H1 (cell line): ENCODE measurements at regions not wholly inside any gene's neighbourhood (a gene's known extent, or its start where the extent isn't known, plus 50 kb on each side); places are given as distances from the start of the nearest gene placed in this dataset.

ENCODE experiments used
- CTCF ChIA-PET: fragments of 300-600 bp; sonication (Branson Sonifier 250); formaldehyde crosslinking; loops from one replicate; lab custom pipeline; 2021; ENCODE audit not compliant: partially characterized antibody; lab: Charles Lee
- POLR2A ChIA-PET: fragments of 300-600 bp; sonication (Branson Sonifier 250); formaldehyde crosslinking; loops from one replicate; lab custom pipeline; 2021; ENCODE audit warnings: inconsistent platforms; ENCODE audit not compliant: partially characterized antibody; lab: Charles Lee
- DNase-seq, 2 experiments: peaks; one replicate each; pipeline versions ENCODE4 v3.0.0 to v3.0.0-alpha.2; 2010 to 2022; ENCODE audit warnings: low spot score in 2 of 2, low read depth in 1 of 2, mixed read lengths in 1 of 2
- FAIRE-seq: peaks from 2 replicates; lab custom pipeline; 2011; peaks lifted over from hg19 to GRCh38; lab: Jason Lieb, UNC
- H2AFZ ChIP-seq: 2 replicates; pipeline ENCODE4 v1.8.1; 2012; ENCODE audit warnings: low read length, inconsistent platforms
- H2AK5ac ChIP-seq: 2 replicates; pipeline ENCODE4 v1.6.1; 2013; ENCODE audit warnings: low read depth, low read length
- H2BK120ac ChIP-seq: replicated peaks from 2 replicates; pipeline ENCODE3; 2013; ENCODE audit warnings: low read depth, low read length, inconsistent platforms
- H2BK12ac ChIP-seq: 2 replicates; pipeline ENCODE4 v1.6.1; 2013; ENCODE audit warnings: low read depth, low read length
- H2BK15ac ChIP-seq: 2 replicates; pipeline ENCODE4 v1.6.1; 2013; ENCODE audit warnings: low read length
- H2BK20ac ChIP-seq: 2 replicates; pipeline ENCODE4 v1.6.1; 2013; ENCODE audit warnings: low read length
- H2BK5ac ChIP-seq: 2 replicates; pipeline ENCODE4 v1.6.1; 2013; ENCODE audit warnings: low read depth, low read length
- H3K14ac ChIP-seq: 2 replicates; pipeline ENCODE4 v1.6.1; 2013; ENCODE audit warnings: inconsistent platforms; ENCODE audit not compliant: insufficient read length
- H3K18ac ChIP-seq: 2 replicates; pipeline ENCODE4 v1.6.1; 2013; ENCODE audit warnings: low read length; ENCODE audit errors: extremely low read depth
- H3K23ac ChIP-seq: 2 replicates; pipeline ENCODE4 v1.6.1; 2013; ENCODE audit warnings: inconsistent platforms; ENCODE audit not compliant: insufficient read length
- H3K23me2 ChIP-seq: 2 replicates; pipeline ENCODE4 v1.6.1; 2013; ENCODE audit warnings: low read depth, low read length
- H3K27ac ChIP-seq: 2 replicates; pipeline ENCODE4 v1.6.1; 2011; ENCODE audit warnings: low read depth, low read length, inconsistent platforms
- H3K27me3 ChIP-seq, 4 experiments: replicated peaks in 1 of 4; 1 replicate in 1 of 4; 2 replicates in 3 of 4; pipeline versions ENCODE4 v1.6.1 to v1.8.1; 2011 to 2013; ENCODE audit warnings: low read length in 3 of 4, mild to moderate bottlenecking in 3 of 4, inconsistent platforms in 2 of 4, mixed read lengths in 2 of 4, moderate library complexity in 1 of 4; ENCODE audit not compliant: control insufficient read depth in 3 of 4, insufficient read depth in 3 of 4; ENCODE audit errors: extremely low read depth in 1 of 4
- H3K36me3 ChIP-seq, 4 experiments: 2 replicates each; pipeline versions ENCODE4 v1.6.1 to v1.8.1; 2011 to 2013; ENCODE audit warnings: mild to moderate bottlenecking in 4 of 4, low read length in 3 of 4, moderate library complexity in 2 of 4, control low read depth in 1 of 4, inconsistent platforms in 1 of 4; ENCODE audit not compliant: insufficient read depth in 4 of 4, control insufficient read depth in 2 of 4
- H3K4ac ChIP-seq: replicated peaks from 2 replicates; pipeline ENCODE3; 2013; ENCODE audit warnings: low read length, low read depth, mixed read lengths, inconsistent platforms; ENCODE audit not compliant: insufficient read length
- H3K4me1 ChIP-seq, 4 experiments: replicated peaks in 1 of 4; 1 replicate in 1 of 4; 2 replicates in 3 of 4; pipeline versions ENCODE4 v1.6.1 to v1.8.1; 2011 to 2013; ENCODE audit warnings: low read length in 3 of 4, inconsistent platforms in 2 of 4, mixed read lengths in 1 of 4; ENCODE audit not compliant: insufficient read depth in 4 of 4, control insufficient read depth in 3 of 4
- H3K4me2 ChIP-seq, 2 experiments: 2 replicates each; pipeline versions ENCODE4 v1.6.1 to v1.8.1; 2011 to 2013; ENCODE audit warnings: low read depth in 2 of 2, low read length in 2 of 2, control low read depth in 1 of 2, inconsistent platforms in 1 of 2, mild to moderate bottlenecking in 1 of 2; ENCODE audit not compliant: insufficient read depth in 1 of 2
- H3K4me3 ChIP-seq, 4 experiments: fragments of 200-600, 300-600 bp in 1 of 4; sonication (generic), shearing (Covaris generic), sonication (Bioruptor Twin) in 1 of 4; 2 replicates each; pipeline versions ENCODE4 v1.5.1 to v1.8.1; 2011 to 2016; ENCODE audit warnings: low read length in 4 of 4, low read depth in 3 of 4, control low read depth in 2 of 4, inconsistent platforms in 2 of 4, mild to moderate bottlenecking in 2 of 4, mixed read lengths in 1 of 4, moderate library complexity in 1 of 4; ENCODE audit not compliant: insufficient read depth in 2 of 4; ENCODE audit errors: extremely low read depth in 1 of 4
- H3K56ac ChIP-seq: replicated peaks from 2 replicates; pipeline ENCODE3; 2013; ENCODE audit warnings: low read depth, mild to moderate bottlenecking, mixed read lengths, low read length, inconsistent platforms; ENCODE audit not compliant: insufficient read length
- H3K79me1 ChIP-seq: 2 replicates; pipeline ENCODE4 v1.6.1; 2013; ENCODE audit warnings: low read depth, low read length, control low read depth
- H3K79me2 ChIP-seq, 2 experiments: 2 replicates each; pipeline versions ENCODE4 v1.6.1 to v1.8.1; 2012 to 2013; ENCODE audit warnings: low read length in 2 of 2, mild to moderate bottlenecking in 2 of 2, inconsistent platforms in 1 of 2; ENCODE audit not compliant: insufficient read depth in 2 of 2, control insufficient read depth in 1 of 2
- H3K9ac ChIP-seq, 4 experiments: replicated peaks in 1 of 4; 1 replicate in 1 of 4; 2 replicates in 3 of 4; pipeline versions ENCODE4 v1.6.1 to v1.8.1; 2011 to 2013; ENCODE audit warnings: low read depth in 3 of 4, low read length in 3 of 4, control low read depth in 2 of 4, mild to moderate bottlenecking in 2 of 4, moderate library complexity in 2 of 4, inconsistent platforms in 1 of 4; ENCODE audit errors: extremely low read depth in 1 of 4
- H3K9me3 ChIP-seq, 2 experiments: 2 replicates each; pipeline versions ENCODE4 v1.6.1 to v1.8.1; 2012 to 2013; ENCODE audit warnings: mild to moderate bottlenecking in 2 of 2, moderate library complexity in 2 of 2, control low read depth in 1 of 2, inconsistent platforms in 1 of 2, low read depth in 1 of 2, low read length in 1 of 2, mixed read lengths in 1 of 2; ENCODE audit not compliant: insufficient read depth in 2 of 2
- H4K20me1 ChIP-seq, 2 experiments: replicated peaks in 1 of 2; 2 replicates each; pipeline versions ENCODE3 to v1.8.1; 2011 to 2013; ENCODE audit warnings: inconsistent platforms in 2 of 2, low read length in 2 of 2, mild to moderate bottlenecking in 1 of 2; ENCODE audit not compliant: insufficient read depth in 2 of 2, control insufficient read depth in 1 of 2
- H4K5ac ChIP-seq: 2 replicates; pipeline ENCODE4 v1.6.1; 2013; ENCODE audit warnings: low read length, low read depth, mixed read lengths, inconsistent platforms; ENCODE audit not compliant: insufficient read length
- H4K8ac ChIP-seq: 2 replicates; pipeline ENCODE4 v1.8.0; 2013; ENCODE audit warnings: mild to moderate bottlenecking, moderate library complexity, low read length, inconsistent platforms; ENCODE audit not compliant: insufficient read depth; ENCODE audit errors: extremely low read depth
- H4K91ac ChIP-seq: replicated peaks from 2 replicates; pipeline ENCODE3; 2013; ENCODE audit warnings: low read length, mixed read lengths, inconsistent platforms; ENCODE audit not compliant: insufficient read length
- ASH2L ChIP-seq: fragments of 200-600, 300-600 bp; sonication (generic); IDR thresholded peaks from one replicate; pipeline ENCODE4 v1.7.1; 2017; ENCODE audit warnings: low read length
- CTBP2 ChIP-seq: IDR thresholded peaks from 2 replicates; pipeline ENCODE4 v1.7.0; 2011; ENCODE audit warnings: borderline replicate concordance, mild to moderate bottlenecking, moderate library complexity, mixed read lengths, low read length; ENCODE audit not compliant: insufficient read depth, insufficient read length
- WGBS, 2 experiments: shearing (Covaris generic) in 1 of 2; methylation state at CpG; one replicate each; pipeline versions ENCODE4 v1.1.6 to v1.1.7; 2013 to 2015; ENCODE audit warnings: low lambda C conversion rate in 2 of 2, mixed read lengths in 2 of 2, inconsistent platforms in 1 of 2, low coverage in 1 of 2, missing lambda C conversion rate in 1 of 2; ENCODE audit not compliant: insufficient replicate concordance in 2 of 2, insufficient coverage in 1 of 2, insufficient read length in 1 of 2; ENCODE audit errors: extremely low coverage in 1 of 2, missing lambda C conversion rate in 1 of 2; 5-methylcytosine and 5-hydroxymethylcytosine counted together

GRCh38 chr4:19689511-19689910 lies 562.2 kb upstream of the SLIT2 start:
- Histone ChIP-seq H3K14ac (no peak overlapping the region), H3K79me1 (no peaks in the 10 kb centered on the region), H4K8ac (no peak overlapping the region), H3K4me2 (no peak overlapping the region), H3K23me2 (no peaks in the 10 kb centered on the region), H3K18ac (no peak overlapping the region), H2BK20ac (no peak overlapping the region), H3K4me3 (no peak overlapping the region), H2BK12ac (no peak overlapping the region), H3K9ac (no peak overlapping the region), H3K9me3 (no peaks in the 10 kb centered on the region; a peak in 1 of 4 replicates), H4K20me1 (no peaks in the 10 kb centered on the region), H3K79me2 (no peaks in the 10 kb centered on the region), H2AFZ (no peak overlapping the region), H3K36me3 (no peaks in the 10 kb centered on the region), H3K27ac (no peak overlapping the region), H3K27me3 (no peaks in the 10 kb centered on the region), H4K91ac (no peak overlapping the region), H2BK15ac (no peak overlapping the region), H3K4me1 (no peaks in the 10 kb centered on the region), H3K23ac (no peak overlapping the region), H2BK5ac (no peak overlapping the region), H4K5ac (no peak overlapping the region), H3K4ac (no peak overlapping the region), H2AK5ac (no peak overlapping the region), H2BK120ac (no peak overlapping the region), H3K56ac (no peak overlapping the region)
- no peak for DNase-seq
- POLR2A ChIA-PET = no interaction called here
- TF ChIP-seq CTBP2 (no peak), ASH2L (no peak)
- WGBS, 2 experiments = 93% methylated on average over 3 of the region's 3 CpGs; no CpG with 5 or more reads in 1 of the 2 experiments
- CTCF ChIA-PET = no interaction called here
- no peak for FAIRE-seq
